Stomach (tissue), 8 donors: ENCODE measurements at regions not wholly inside any gene's neighbourhood (a gene's known extent, or its start where the extent isn't known, plus 50 kb on each side); places are given as distances from the start of the nearest gene placed in this dataset.

Experiments used
- DNase-seq, 2 donors: peaks; one replicate each; pipeline versions ENCODE4 v3.0.0 to v3.0.0-alpha.2; 2013 to 2019
- H3K27ac ChIP-seq, 5 donors: fragments of 200-600 bp in 4 of 5; sonication (generic) in 4 of 5; one replicate each; pipeline ENCODE4 v1.5.1; 2013 to 2019; ENCODE audit warnings: mild to moderate bottlenecking in 1 of 5, moderate library complexity in 1 of 5
- H3K27me3 ChIP-seq, 3 donors: fragments of 200-600 bp; sonication (generic); one replicate each; pipeline ENCODE4 v1.5.1; 2017 to 2019; ENCODE audit warnings: mixed run types in 1 of 3
- H3K36me3 ChIP-seq, 4 donors: fragments of 200-600 bp; sonication (generic); 1 replicate in 3 of 4; 2 replicates in 1 of 4; pipeline ENCODE4 v1.5.1; 2016 to 2019
- H3K4me1 ChIP-seq, 4 donors: fragments of 200-600 bp; sonication (generic); one replicate each; pipeline ENCODE4 v1.5.1; 2016 to 2019
- H3K4me3 ChIP-seq, 4 donors: fragments of 200-600 bp; sonication (generic) in 3 of 4; one replicate each; pipeline ENCODE4 v1.5.1; 2016 to 2019; ENCODE audit warnings: mild to moderate bottlenecking in 1 of 4
- H3K9me3 ChIP-seq, 4 donors: fragments of 200-600 bp; sonication (generic); one replicate each; pipeline ENCODE4 v1.5.1; 2016 to 2019
- CTCF ChIP-seq, 7 experiments: fragments of 450-650 bp in 4 of 7; fragments of 200-600 bp in 3 of 7; sonication (generic) in 3 of 7; IDR thresholded peaks; one replicate each; pipeline ENCODE4 v1.5.1; 2016 to 2019; ENCODE audit warnings: antibody characterized with exemption in 7 of 7, control low read depth in 2 of 7, mild to moderate bottlenecking in 1 of 7
- EP300 ChIP-seq: sonication (generic); formaldehyde crosslinking; IDR thresholded peaks from one replicate; pipeline ENCODE4 v1.6.1; 2017; ENCODE audit warnings: antibody characterized with exemption
- POLR2A ChIP-seq, 4 donors: fragments of 450-650 bp; IDR thresholded peaks; one replicate each; pipeline ENCODE4 v1.6.1; 2016; ENCODE audit warnings: antibody characterized with exemption in 4 of 4, control low read depth in 2 of 4, mild to moderate bottlenecking in 1 of 4, moderate library complexity in 1 of 4
- POLR2AphosphoS5 ChIP-seq, 3 donors: sonication (generic); formaldehyde crosslinking; IDR thresholded peaks; one replicate each; pipeline ENCODE4 v1.6.1; 2016; ENCODE audit warnings: antibody characterized with exemption in 3 of 3
- WGBS, 5 donors: extraction: QIAGEN DNeasy Blood & Tissue Kit in 3 of 5; methylation state at CpG; one replicate each; pipeline versions ENCODE4 v1.1.5 to v1.1.7; 2013 to 2018; 5-methylcytosine and 5-hydroxymethylcytosine counted together
- intact Hi-C: fragments of 100-400 bp; cut with DNase I; formaldehyde crosslinking; loops from one replicate; pipeline ENCODE4 v1.15.1; 2023; ENCODE audit warnings: low total_unique reads
- donor health status: healthy with polysubstance abuse.
- donor health status: Bipolar disorder and iron deficiency.
- donor health status: healthy.

- WGBS, 5 donors, result 63 to 80% (median 71%) methylated on average over 3 of the region's 3 CpGs
- H3K4me3 ChIP-seq, result no peak overlapping the region
- intact Hi-C loops, result no loop called here
- TF ChIP-seq CTCF (IDR thresholded peaks at IDR 0.05) (no peak), POLR2AphosphoS5 (IDR thresholded peaks at IDR 0.05) (no peak), EP300 (no peak), POLR2A (IDR thresholded peaks at IDR 0.05) (no peak)
- H3K4me1 ChIP-seq, result peaks cover 0 to 35% (median 15%) of the 10 kb centered on the region in 4 donors
- H3K36me3 ChIP-seq, result no peaks in the 10 kb centered on the region
- no peaks in the 10 kb centered on the region for H3K9me3 ChIP-seq
- H3K27me3 ChIP-seq, result no peaks in the 10 kb centered on the region
- peak in 1 of 2 donors; percentile 48 for DNase-seq
- peak overlapping the region in 4 of 5 donors; percentile 27 to 70 (median 54) for H3K27ac ChIP-seq
These were observed 114.9 kb downstream of the QPCT start for GRCh38 chr2:37459095-37459981.

GRCh38 chr2:37460896-37461229 is 116.4 kb downstream of the QPCT start:
- peak overlapping the region in 4 of 5 donors; percentile 40 to 58 (median 48) for H3K27ac ChIP-seq
- intact Hi-C loops, result no loop called here
- 85 to 96% (median 94%) methylated on average over 2 of the region's 2 CpGs for WGBS, 5 donors

GRCh38 chr2:37464067-37464466 is 119.6 kb downstream of the QPCT start:
- 15 to 30% (median 21%) methylated on average over 2 of the region's 2 CpGs for WGBS, 5 donors
- intact Hi-C loops, result no loop called here
- no peak for TF ChIP-seq EP300
- no peak overlapping the region for H3K27ac ChIP-seq
- peaks cover 0 to 19% (median 10%) of the 10 kb centered on the region in 4 donors for H3K4me1 ChIP-seq
- H3K36me3 ChIP-seq, result no peaks in the 10 kb centered on the region
- no peaks in the 10 kb centered on the region for H3K27me3 ChIP-seq
- no peak for DNase-seq
- H3K9me3 ChIP-seq, result no peaks in the 10 kb centered on the region
- H3K4me3 ChIP-seq, result no peak overlapping the region

More at GRCh38 chr2:37460896-37461229, 116.4 kb downstream of the QPCT start:
- TF ChIP-seq CTCF (IDR thresholded peaks at IDR 0.05), result no peak
- no peak for TF ChIP-seq EP300
- no peak for TF ChIP-seq POLR2AphosphoS5 (IDR thresholded peaks at IDR 0.05)
- TF ChIP-seq POLR2A (IDR thresholded peaks at IDR 0.05), result no peak
- Histone ChIP-seq H3K36me3 (no peaks in the 10 kb centered on the region), H3K27me3 (no peaks in the 10 kb centered on the region), H3K4me1 (peaks cover 0 to 34% (median 15%) of the 10 kb centered on the region in 4 donors), H3K9me3 (no peaks in the 10 kb centered on the region), H3K4me3 (no peak overlapping the region)
- DNase-seq, result no peak

- Histone ChIP-seq H3K36me3 (no peaks in the 10 kb centered on the region), H3K9me3 (no peaks in the 10 kb centered on the region), H3K4me3 (no peak overlapping the region), H3K27me3 (no peaks in the 10 kb centered on the region), H3K27ac (no peak overlapping the region), H3K4me1 (no peaks in the 10 kb centered on the region)
- TF ChIP-seq EP300 (no peak), CTCF (IDR thresholded peaks at IDR 0.05) (no peak), POLR2AphosphoS5 (IDR thresholded peaks at IDR 0.05) (no peak)
- peak in 1 of 2 donors; percentile 16 for DNase-seq
- intact Hi-C loops, result no loop called here
- 71 to 89% (median 85%) methylated on average over 1 of the region's 1 CpG for WGBS, 5 donors
These were observed 122.2 kb downstream of the QPCT start for GRCh38 chr2:37466533-37467222.
